COLO829 (cell line): ENCODE measurements at regions not wholly inside any gene's neighbourhood (a gene's known extent, or its start where the extent isn't known, plus 50 kb on each side); places are given as distances from the start of the nearest gene placed in this dataset.

Experiments used
- DNase-seq: peaks from one replicate; pipeline ENCODE4 v3.0.0; 2012; ENCODE audit warnings: low spot score

GRCh38 chr1:95671098-95671497 lies 437.1 kb downstream of the RWDD3 start:
- DNase-seq = no peak

- no peak for DNase-seq
Measured at GRCh38 chr1:95679262-95679661, 445.3 kb downstream of the RWDD3 start.

- no peak for DNase-seq
Measured at GRCh38 chr1:95685081-95685480, 451.1 kb downstream of the RWDD3 start.

- DNase-seq = no peak
Measured at GRCh38 chr1:95686217-95686616, 452.2 kb downstream of the RWDD3 start.

- no peak for DNase-seq
Measured at GRCh38 chr1:95699149-95699953, 465.3 kb downstream of the RWDD3 start.

- no peak for DNase-seq
Measured at GRCh38 chr1:95701450-95702173, 467.6 kb downstream of the RWDD3 start.

- no peak for DNase-seq
Measured at GRCh38 chr1:95703046-95703445, 469.0 kb downstream of the RWDD3 start.

- DNase-seq = no peak
Measured at GRCh38 chr1:95716097-95716496, 482.1 kb downstream of the RWDD3 start.

GRCh38 chr1:95716550-95716949 lies 482.5 kb downstream of the RWDD3 start:
- no peak for DNase-seq

- no peak for DNase-seq
Measured at GRCh38 chr1:95723346-95723745, 489.3 kb downstream of the RWDD3 start.

- no peak for DNase-seq
Measured at GRCh38 chr1:95728841-95729240, 494.8 kb downstream of the RWDD3 start.

- DNase-seq = no peak
Measured at GRCh38 chr1:95730986-95731385, 497.0 kb downstream of the RWDD3 start.

GRCh38 chr1:95731466-95731865 lies 497.5 kb downstream of the RWDD3 start:
- no peak for DNase-seq

- no peak for DNase-seq
Measured at GRCh38 chr1:95733031-95733430, 499.0 kb downstream of the RWDD3 start.

GRCh38 chr1:95733671-95734070 lies 499.7 kb downstream of the RWDD3 start:
- DNase-seq = no peak

- no peak for DNase-seq
Measured at GRCh38 chr1:95734560-95734959, 500.6 kb downstream of the RWDD3 start.

GRCh38 chr1:95742591-95743089 lies 508.6 kb downstream of the RWDD3 start:
- no peak for DNase-seq

- no peak for DNase-seq
Measured at GRCh38 chr1:95744731-95745130, 510.7 kb downstream of the RWDD3 start.

GRCh38 chr1:95752515-95753381 lies 518.7 kb downstream of the RWDD3 start:
- no peak for DNase-seq

- DNase-seq = no peak
Measured at GRCh38 chr1:95753382-95754016, 519.5 kb downstream of the RWDD3 start.

- DNase-seq = no peak
Measured at GRCh38 chr1:95754412-95754811, 520.4 kb downstream of the RWDD3 start.

GRCh38 chr1:95766036-95766435 lies 532.0 kb downstream of the RWDD3 start:
- DNase-seq = no peak
